ENCODE measurements at regions not wholly inside any gene's neighbourhood (a gene's known extent, or its start where the extent isn't known, plus 50 kb on each side); places are given as distances from the start of the nearest gene placed in this dataset.

GRCh38 chr5:52579391-52579790 is 208.3 kb upstream of the ITGA1 start:
- no peak for TF ChIP-seq GATA2 (IDR thresholded peaks at IDR 0.05; ENCODE audit: low read depth, low read length)
- no peak for TF ChIP-seq GATA3 (IDR thresholded peaks at IDR 0.05; ENCODE audit: low read depth, low read length)

Measured in SH-SY5Y (cell line).